Medulla oblongata (tissue), 1 donor: ENCODE measurements at regions not wholly inside any gene's neighbourhood (a gene's known extent, or its start where the extent isn't known, plus 50 kb on each side); places are given as distances from the start of the nearest gene placed in this dataset.
"Not testable (repeated sequence)": the region's sequence is repeated elsewhere in the genome, so short reads cannot be mapped to it uniquely, and the experiment has no call there.

Experiments
- DNase-seq: peaks from one replicate; pipeline ENCODE4 v3.0.0-alpha.2; 2015; ENCODE audit errors: extremely low spot score

GRCh38 chr5:167268337-167268736 lies 1023.1 kb upstream of the WWC1 start:
- no peak for DNase-seq

- no peak for DNase-seq
Observed at GRCh38 chr5:167269146-167269545, 1022.3 kb upstream of the WWC1 start.

- DNase-seq, result no peak
Observed at GRCh38 chr5:167271081-167271480, 1020.4 kb upstream of the WWC1 start.

- DNase-seq, result no peak
Observed at GRCh38 chr5:167271511-167271910, 1019.9 kb upstream of the WWC1 start.

GRCh38 chr5:167280111-167280510 lies 1011.3 kb upstream of the WWC1 start:
- no peak for DNase-seq

GRCh38 chr5:167281925-167282324 lies 1009.5 kb upstream of the WWC1 start:
- DNase-seq, result no peak

GRCh38 chr5:167283691-167284090 lies 1007.8 kb upstream of the WWC1 start:
- no peak for DNase-seq

- no peak for DNase-seq
Observed at GRCh38 chr5:167284222-167284890, 1007.1 kb upstream of the WWC1 start.

GRCh38 chr5:167285591-167285990 lies 1005.9 kb upstream of the WWC1 start:
- DNase-seq, result no peak

GRCh38 chr5:167286891-167287290 lies 1004.6 kb upstream of the WWC1 start:
- no peak for DNase-seq

GRCh38 chr5:167290478-167290877 lies 1001.0 kb upstream of the WWC1 start:
- DNase-seq, result no peak

- DNase-seq, result peak; percentile 34
Observed at GRCh38 chr5:167294882-167295680, 996.4 kb upstream of the WWC1 start.

GRCh38 chr5:167295681-167296005 lies 995.8 kb upstream of the WWC1 start:
- no peak for DNase-seq

GRCh38 chr5:167296066-167296465 lies 995.4 kb upstream of the WWC1 start:
- peak; percentile 13 for DNase-seq

GRCh38 chr5:167296661-167297060 lies 994.8 kb upstream of the WWC1 start:
- no peak for DNase-seq

- not testable (repeated sequence) for DNase-seq
Observed at GRCh38 chr5:167299861-167300260, 991.6 kb upstream of the WWC1 start.

GRCh38 chr5:167303582-167303981 lies 987.9 kb upstream of the WWC1 start:
- DNase-seq, result no peak

- no peak for DNase-seq
Observed at GRCh38 chr5:167304834-167305469, 986.5 kb upstream of the WWC1 start.

GRCh38 chr5:167305591-167306213 lies 985.7 kb upstream of the WWC1 start:
- DNase-seq, result no peak

- DNase-seq, result no peak
Observed at GRCh38 chr5:167307042-167307441, 984.4 kb upstream of the WWC1 start.

- no peak for DNase-seq
Observed at GRCh38 chr5:167308466-167308865, 983.0 kb upstream of the WWC1 start.

GRCh38 chr5:167309941-167310517 lies 981.4 kb upstream of the WWC1 start:
- DNase-seq, result no peak
